ENCODE measurements at regions not wholly inside any gene's neighbourhood (a gene's known extent, or its start where the extent isn't known, plus 50 kb on each side); places are given as distances from the start of the nearest gene placed in this dataset.

GRCh38 chr5:82374637-82375036 lies 96.5 kb upstream of the RPS23 start:
- TF ChIP-seq CTCF (IDR thresholded peaks at IDR 0.05), result no peak
- no peak for TF ChIP-seq POLR2A (IDR thresholded peaks at IDR 0.05)

Data from tibial nerve (tissue), 3 donors.